ENCODE measurements at regions not wholly inside any gene's neighbourhood (a gene's known extent, or its start where the extent isn't known, plus 50 kb on each side); places are given as distances from the start of the nearest gene placed in this dataset.
"Not testable (repeated sequence)": the region's sequence is repeated elsewhere in the genome, so short reads cannot be mapped to it uniquely, and the experiment has no call there.

DNA sequence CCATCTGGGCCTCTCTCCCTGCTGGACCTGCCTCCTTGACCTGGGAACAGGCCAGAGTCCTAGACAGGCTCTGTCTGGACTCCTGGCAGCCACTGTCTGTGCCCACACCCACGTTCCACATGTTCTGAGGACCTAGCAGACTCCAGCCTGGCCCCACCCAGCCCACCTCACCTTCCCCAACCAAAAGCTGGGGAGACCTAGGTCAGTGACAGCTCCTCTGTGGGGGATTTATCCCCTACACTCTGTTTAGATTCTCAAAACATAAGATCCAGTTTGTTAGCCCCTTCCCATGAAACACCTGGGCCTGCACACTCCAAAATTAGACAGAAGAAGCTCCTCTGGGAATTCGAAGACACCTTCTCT, 59.8 kb upstream of the ADAMTS2 start:
- CTCF ChIA-PET = interaction anchor here (1.2 to 4.1 kb wide), 7 partner anchors 10 to 238 kb away, joined by 3 to 88 read pairs (median 7); no protein-coding TSS in a partner anchor
- no peak for DNase-seq (ENCODE audit: low read depth, low spot score)
- POLR2A ChIA-PET = interaction anchor here (1.3 kb wide), 1 partner anchor 27 kb away, joined by 3 read pairs; no protein-coding TSS in a partner anchor
- no peak overlapping the region for H3K4me3 ChIP-seq (ENCODE audit: low read depth, low read length)
- TF ChIP-seq, protein P1, sequence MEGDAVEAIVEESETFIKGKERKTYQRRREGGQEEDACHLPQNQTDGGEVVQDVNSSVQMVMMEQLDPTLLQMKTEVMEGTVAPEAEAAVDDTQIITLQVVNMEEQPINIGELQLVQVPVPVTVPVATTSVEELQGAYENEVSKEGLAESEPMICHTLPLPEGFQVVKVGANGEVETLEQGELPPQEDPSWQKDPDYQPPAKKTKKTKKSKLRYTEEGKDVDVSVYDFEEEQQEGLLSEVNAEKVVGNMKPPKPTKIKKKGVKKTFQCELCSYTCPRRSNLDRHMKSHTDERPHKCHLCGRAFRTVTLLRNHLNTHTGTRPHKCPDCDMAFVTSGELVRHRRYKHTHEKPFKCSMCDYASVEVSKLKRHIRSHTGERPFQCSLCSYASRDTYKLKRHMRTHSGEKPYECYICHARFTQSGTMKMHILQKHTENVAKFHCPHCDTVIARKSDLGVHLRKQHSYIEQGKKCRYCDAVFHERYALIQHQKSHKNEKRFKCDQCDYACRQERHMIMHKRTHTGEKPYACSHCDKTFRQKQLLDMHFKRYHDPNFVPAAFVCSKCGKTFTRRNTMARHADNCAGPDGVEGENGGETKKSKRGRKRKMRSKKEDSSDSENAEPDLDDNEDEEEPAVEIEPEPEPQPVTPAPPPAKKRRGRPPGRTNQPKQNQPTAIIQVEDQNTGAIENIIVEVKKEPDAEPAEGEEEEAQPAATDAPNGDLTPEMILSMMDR (IDR thresholded peaks at IDR 0.05; ENCODE audit: insufficient read depth, low read length, missing control alignments) = no peak

DNA sequence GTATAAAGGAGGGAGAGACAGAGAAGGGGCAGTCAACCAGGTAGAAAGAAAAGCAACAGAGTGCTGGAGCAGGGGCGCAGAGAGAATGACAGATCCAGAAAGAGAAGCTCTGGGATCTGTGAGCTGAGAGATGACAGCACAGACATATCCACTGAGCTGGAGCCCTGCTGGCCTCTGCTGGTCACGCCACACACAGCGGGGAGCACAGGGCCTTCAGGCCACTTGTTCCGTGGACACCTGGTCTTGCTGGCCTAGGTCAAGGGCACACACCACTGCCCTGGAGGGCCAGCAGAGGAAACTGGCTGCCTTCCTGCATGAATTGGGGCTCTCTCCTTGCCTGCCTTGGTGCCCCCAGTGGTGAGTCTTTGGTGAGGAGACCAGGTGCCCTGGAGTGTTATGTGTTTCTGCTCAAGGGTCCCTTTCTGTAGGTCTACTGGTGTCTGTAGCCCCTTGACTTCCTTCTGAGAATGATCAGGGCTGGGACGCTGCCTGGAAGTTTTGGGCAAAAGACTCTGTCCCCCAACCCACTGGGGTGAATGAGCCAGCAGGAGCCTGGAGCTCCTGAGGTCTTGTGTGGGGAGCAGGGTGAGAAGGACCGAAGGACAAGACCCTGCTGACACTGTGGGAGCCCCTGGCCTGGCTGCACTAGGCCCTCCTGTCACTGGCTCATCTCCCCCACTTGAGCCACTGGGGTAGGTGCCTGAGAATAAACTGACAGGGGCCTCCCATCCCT, 59.2 kb upstream of the ADAMTS2 start:
- no peak overlapping the region for H3K4me3 ChIP-seq (ENCODE audit: low read depth, low read length)
- no peak for DNase-seq (ENCODE audit: low read depth, low spot score)
- ChIA-PET CTCF (interaction anchor here (0.7 to 4.1 kb wide), 18 partner anchors 9 to 1169 kb away, joined by 3 to 88 read pairs (median 4); no protein-coding TSS in a partner anchor), POLR2A (interaction anchor here (1.3 kb wide), 1 partner anchor 26 kb away, joined by 3 read pairs; no protein-coding TSS in a partner anchor)
- TF ChIP-seq, protein P1 (IDR thresholded peaks at IDR 0.05; ENCODE audit: insufficient read depth, low read length, missing control alignments) = peak; percentile 65

DNA sequence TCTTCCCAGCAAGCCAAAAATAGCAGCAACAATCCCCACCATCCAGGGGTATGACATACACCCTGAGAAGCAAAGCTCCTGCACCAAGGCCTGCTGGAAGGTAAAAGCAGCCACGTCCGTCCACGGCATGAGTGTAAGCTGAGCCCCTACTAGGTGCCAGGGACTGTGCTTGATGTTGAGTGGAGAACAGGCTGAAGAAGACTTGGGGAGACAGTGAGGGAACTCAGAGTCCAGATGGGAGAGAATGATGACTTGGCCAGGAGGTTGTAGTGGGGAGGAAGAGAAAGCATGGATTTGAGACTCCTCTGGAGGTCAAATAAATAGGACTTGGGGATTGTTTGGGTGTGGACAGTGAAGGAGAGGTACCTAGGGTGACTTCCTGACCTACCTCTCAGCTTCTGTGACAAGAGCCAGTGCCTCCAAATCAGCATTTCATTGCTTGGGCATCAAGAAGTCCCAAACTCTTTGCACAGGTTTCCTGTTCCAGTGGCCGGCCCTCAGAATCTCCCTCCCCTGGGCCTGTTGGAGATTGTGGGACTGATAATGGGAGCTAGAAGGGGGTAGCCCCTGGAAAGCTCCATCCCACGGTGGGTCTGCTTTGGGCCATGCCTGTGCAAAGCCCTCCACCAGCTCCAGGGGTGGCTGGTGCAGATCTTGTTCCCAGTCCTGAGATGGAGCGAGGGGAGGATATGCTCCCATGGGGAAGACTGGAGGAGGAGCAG, 58.3 kb upstream of the ADAMTS2 start:
- DNase-seq (ENCODE audit: low read depth, low spot score) = no peak
- ChIA-PET POLR2A (interaction anchor here (1.3 kb wide), 1 partner anchor 25 kb away, joined by 3 read pairs; no protein-coding TSS in a partner anchor), CTCF (interaction anchor here (0.7 to 4.1 kb wide), 16 partner anchors 10 to 1169 kb away, joined by 3 to 88 read pairs (median 4); no protein-coding TSS in a partner anchor)
- H3K4me3 ChIP-seq (ENCODE audit: low read depth, low read length) = no peak overlapping the region
- TF ChIP-seq, protein P1 (IDR thresholded peaks at IDR 0.05; ENCODE audit: insufficient read depth, low read length, missing control alignments) = no peak

DNA sequence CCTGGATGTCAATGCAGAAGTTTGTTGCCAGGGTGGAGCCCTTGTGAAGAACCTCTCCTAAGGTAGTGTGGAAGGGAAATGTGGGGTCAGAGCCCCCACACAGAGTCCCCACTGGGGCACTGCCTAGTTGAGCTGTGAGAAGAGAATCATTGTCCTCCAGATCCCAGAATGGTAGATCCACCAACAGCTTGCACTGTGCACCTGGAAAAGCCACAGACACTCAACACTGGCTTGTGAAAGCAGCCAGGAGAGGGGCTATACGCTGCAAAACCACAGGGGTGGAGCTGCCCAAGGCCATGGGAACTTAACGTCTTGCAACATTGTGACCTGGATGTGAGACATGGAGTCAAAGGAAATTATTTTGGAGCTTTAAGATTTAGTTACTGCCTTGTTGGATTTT, 55.2 kb upstream of the ADAMTS2 start:
- DNase-seq (ENCODE audit: low read depth, low spot score); CTCF ChIA-PET; POLR2A ChIA-PET; H3K4me3 ChIP-seq (ENCODE audit: low read depth, low read length): not testable (repeated sequence)

DNA sequence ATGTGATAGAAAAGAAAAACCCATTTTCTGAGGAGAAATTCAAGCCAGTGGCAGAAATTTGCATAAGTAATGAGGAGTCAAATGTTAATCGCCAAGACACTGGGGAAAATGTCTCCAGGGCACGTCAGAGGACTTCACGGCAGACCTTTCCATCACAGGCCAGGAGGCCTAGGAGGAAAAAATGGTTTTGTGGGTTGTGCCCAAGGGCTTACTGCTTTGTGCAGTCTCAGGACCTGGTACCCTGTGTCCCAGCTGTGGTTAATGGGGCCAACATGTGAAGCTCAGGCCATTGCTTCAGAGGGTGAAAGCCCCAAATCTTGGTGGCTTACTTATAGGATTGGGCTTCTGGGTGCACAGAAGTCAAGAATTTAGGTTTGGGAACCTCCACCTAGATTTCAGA, 54.8 kb upstream of the ADAMTS2 start:
- no peak for DNase-seq (ENCODE audit: low read depth, low spot score)
- TF ChIP-seq, protein P1 (IDR thresholded peaks at IDR 0.05; ENCODE audit: insufficient read depth, low read length, missing control alignments) = no peak
- no peak overlapping the region for H3K4me3 ChIP-seq (ENCODE audit: low read depth, low read length)
- CTCF ChIA-PET = no interaction called here
- POLR2A ChIA-PET = no interaction called here

DNA sequence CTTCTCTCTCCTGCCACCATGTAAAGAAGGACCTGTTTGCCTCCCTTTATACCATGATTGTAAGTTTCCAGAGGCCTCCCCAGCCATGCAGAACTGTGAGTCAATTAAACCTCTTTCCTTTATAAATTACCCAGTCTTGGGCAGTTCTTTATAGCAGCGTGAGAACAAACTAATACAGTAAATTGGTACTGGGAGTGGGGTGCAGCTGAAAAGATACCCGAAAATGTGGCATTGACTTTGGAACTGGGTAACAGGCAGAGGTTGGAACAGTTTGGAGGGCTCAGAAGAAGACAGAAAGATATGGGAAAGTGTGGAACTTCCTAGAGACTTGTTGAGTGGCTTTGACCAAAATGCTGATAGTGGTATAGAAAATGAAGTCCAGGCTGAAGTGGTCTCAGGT, 54.1 kb upstream of the ADAMTS2 start:
- DNase-seq (ENCODE audit: low read depth, low spot score); CTCF ChIA-PET; POLR2A ChIA-PET; H3K4me3 ChIP-seq (ENCODE audit: low read depth, low read length): not testable (repeated sequence)

DNA sequence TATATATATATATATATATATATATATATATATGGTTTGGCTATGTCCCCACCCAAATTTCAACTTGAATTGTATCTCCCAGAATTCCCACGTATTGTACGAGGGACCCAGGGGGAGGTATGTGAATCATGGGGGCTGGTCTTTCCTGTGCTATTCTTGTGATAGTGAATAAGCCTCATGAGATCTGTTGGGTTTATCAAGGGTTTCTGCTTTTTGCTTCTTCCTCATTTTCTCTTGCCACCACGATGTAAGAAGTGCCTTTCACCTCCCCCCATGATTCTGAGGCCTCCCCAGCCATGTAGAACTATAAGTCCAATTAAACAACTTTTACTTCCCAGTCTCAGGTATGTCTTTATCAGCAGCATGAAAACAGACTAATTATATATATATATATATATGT, 52.3 kb upstream of the ADAMTS2 start:
- TF ChIP-seq, protein P1 (IDR thresholded peaks at IDR 0.05; ENCODE audit: insufficient read depth, low read length, missing control alignments) = no peak
- no peak for DNase-seq (ENCODE audit: low read depth, low spot score)
- POLR2A ChIA-PET = no interaction called here
- H3K4me3 ChIP-seq (ENCODE audit: low read depth, low read length) = no peak overlapping the region
- CTCF ChIA-PET = interaction anchor here (1.7 kb wide), 1 partner anchor 230 kb away, joined by 5 read pairs; no protein-coding TSS in a partner anchor

Data from AG04449 (cell line).